8988T (cell line): ENCODE measurements at regions not wholly inside any gene's neighbourhood (a gene's known extent, or its start where the extent isn't known, plus 50 kb on each side); places are given as distances from the start of the nearest gene placed in this dataset.
"Not testable (repeated sequence)": the region's sequence is repeated elsewhere in the genome, so short reads cannot be mapped to it uniquely, and the experiment has no call there.

ENCODE experiments used
- DNase-seq: peaks from one replicate; pipeline ENCODE4 v3.0.0; 2011

DNA sequence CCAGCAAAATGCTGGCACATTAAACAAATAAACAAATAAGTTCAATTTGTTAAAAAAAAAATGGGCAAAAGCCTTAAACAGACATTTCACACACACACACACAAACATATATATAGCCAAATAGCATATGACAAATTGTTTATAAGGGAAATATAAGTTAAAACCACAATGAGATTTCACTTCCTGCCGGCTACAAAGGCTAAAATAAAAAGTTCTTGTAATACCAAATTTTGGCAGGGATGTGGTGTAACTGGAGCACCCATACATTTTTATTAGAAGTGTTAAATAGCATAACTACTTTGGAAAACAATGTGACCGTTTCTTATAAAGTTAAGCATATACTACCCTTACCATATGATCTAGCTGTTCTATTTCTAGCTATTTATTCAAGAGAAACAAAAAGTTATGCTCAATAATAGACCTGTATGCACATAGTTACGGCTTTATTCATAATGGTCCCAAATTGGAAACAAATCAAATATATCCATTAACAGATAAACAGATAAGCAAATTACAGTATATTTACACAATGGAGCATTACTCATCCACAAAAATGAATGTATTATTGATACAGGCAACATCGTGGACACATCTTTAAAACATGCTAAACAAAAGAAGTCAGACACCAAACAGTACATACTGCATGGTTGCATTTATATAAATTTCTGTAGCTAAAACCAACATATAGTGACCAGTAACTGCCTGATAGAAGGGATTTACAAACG, 93.9 kb downstream of the EOMES start:
- no peak for DNase-seq

DNA sequence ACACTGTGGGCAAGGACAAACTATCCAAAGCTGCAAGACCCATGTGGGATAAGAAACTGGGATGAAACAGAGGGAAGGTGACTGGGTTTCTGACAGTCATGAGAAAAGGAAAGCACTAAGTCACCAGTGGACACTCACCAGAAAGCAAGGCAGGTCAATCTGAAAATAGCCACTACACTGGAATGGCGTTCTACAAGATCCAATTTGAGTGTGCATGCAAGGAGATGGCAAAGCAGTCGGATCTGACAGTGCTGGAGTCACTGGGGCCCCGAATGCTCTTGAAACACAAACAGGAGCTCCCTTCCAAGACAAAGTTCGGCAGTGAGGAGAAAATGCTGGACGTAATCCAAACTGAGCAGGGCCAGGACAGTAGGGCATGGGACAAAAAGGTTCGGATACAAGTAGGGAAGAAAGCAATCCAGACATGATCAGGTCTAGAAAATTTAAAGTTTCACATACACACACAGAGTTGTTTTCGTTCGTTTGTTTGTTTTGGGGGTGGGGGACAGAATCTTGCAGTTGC, 95.5 kb downstream of the EOMES start:
- DNase-seq = no peak

DNA sequence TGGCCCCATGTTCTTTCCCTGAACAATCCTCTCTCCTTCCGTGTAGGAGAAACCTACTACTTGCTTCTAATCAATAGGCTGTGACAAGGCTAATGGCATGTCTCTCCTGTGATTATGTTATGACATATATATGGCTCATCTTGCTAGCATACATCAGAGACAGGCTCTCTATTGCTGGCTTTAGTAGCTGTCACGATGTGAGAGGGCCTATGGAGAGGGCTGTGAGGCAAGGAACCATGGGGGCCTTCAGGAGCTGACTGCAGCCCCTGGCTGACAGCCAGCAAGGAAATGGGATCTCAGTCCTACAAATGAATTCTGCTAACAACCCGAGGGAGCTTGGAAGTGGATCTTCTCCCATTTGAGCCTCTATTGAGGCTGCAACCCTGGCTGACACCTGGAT, 96.3 kb downstream of the EOMES start:
- no peak for DNase-seq

DNA sequence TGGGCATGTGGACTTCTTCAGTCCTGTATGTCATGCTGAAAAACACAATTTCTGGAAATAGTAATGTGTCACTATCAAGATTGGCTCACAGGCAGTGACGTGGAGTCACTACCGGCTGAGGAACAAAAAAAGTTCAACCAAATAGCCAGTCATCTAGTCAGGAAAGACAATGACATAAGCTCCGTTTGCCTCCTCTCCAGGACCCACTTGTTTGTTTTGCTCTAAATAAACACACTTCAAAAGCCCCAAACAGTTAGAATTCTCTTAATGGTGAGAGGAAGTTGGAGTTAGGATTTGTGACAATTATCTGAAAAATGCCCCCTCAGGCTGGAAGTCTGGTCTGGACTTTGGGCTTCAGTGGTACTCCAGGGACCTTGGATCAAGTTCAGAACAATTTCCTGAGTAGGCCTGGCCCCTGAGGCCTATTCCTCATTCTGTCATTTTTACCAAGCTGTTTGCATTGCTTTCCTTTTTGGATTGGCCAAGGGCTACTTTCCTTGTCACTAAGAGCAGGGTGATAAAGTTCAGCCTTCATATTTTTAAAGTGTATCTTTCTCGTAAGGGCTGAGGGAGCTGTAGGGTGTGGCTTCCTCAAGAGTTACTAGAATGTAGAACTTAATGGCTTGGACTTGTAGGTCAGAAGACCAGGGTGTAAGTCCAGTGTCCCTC, 98.9 kb downstream of the EOMES start:
- DNase-seq = no peak

DNA sequence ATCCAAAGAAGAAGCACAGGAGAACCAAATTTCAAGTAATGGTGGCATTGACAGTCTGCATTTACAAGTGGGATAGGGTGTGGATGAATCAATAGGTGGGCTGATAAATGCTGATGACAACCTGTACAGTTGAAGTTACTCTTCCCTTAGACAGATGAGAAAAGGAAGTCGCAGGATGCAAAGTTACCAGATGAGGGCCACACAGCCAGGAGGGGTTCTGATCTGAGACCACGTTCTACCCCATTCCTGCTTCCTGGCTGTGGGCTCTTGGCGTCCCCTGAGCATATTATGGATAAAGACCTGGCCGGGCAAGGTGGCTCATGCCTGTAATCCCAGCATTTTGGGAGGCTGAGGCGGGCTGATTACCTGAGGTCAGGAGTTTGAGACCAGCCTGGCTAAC, 104.6 kb downstream of the EOMES start:
- DNase-seq = no peak

DNA sequence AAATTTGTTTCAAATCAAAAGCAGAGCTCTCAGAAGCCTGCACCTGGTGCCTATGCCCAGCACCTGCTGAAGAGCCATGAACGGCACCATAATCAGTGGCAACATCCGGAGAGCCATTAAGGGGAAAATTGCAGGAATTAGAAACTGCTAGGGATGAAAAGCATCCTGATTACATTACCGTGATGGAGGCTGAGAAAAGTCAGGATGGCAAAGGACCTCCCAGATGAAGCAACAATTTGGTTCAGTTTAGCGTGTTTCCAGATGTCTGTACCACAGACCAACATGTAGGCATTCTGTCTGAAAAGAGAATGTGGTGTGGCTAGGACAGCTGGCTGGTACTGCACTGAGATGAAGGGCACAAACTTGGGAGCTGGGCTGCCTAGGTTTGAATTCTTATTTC, 106.1 kb downstream of the EOMES start:
- no peak for DNase-seq

DNA sequence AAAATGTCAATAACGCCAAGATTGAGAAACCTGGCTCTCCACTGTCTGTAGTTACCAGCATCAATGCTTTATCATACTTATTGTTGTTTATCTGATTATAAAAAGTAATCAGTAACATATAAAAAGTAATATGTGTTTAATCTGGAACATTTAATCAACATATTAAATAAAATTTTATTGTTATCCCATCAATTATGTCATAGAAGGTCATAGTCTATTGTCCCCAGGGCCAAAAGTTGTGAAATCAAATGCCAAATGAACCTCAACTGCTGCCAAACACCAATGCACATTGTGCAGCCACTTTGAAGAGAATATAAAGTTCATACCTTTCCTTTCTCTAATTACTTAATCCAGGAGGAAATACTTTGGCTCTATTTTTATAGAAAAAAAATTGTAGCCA, 106.6 kb downstream of the EOMES start:
- no peak for DNase-seq

DNA sequence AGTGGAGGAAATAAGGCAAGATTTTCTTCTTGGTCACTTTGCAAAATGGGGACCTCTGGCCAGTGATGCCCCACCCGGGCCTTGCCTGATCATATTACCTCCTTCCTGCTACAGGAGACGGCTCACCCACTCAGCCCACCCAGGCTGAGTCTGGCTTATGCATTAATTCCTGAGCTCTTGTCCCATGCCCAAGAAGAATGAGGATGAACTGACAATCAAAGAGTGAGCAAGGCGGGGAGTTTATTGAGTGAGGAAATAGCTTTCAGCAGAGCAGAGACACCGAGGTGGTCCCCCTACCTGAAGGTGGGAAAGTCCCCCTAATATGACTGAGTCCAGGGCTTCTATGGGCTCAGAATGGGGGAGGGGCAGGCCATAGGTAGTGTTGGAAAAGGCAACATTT, 107.5 kb downstream of the EOMES start:
- no peak for DNase-seq

DNA sequence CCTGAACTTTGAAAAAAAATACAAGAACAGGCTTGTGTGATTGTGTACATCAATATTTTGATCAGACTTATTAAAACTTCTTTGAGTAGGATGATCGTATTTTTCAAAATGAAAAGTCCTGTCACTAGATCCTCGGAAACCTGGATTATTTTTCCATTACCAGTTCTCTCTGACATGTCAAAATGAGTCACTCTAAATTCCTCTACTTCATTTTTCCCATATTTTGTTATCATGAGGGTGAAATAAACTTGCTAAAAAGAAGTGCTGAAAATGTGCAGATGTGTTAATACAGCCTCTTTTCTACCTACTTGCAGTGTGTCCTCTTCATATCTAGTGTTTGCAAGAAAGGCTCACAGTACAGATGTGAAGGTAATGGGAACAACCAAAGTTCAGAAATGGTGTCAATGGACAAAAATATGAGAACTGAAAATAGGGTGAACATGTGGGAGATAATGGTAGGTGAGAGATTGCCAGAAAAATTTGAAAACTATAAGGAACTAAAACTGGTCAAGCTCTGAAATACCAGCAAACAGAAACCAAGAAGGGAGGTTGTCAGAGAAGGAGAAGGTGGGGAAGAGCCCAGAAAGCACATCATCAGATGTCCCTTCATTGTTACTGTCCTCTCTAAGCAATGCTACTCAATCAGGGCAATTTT, 108.2 kb downstream of the EOMES start:
- no peak for DNase-seq

DNA sequence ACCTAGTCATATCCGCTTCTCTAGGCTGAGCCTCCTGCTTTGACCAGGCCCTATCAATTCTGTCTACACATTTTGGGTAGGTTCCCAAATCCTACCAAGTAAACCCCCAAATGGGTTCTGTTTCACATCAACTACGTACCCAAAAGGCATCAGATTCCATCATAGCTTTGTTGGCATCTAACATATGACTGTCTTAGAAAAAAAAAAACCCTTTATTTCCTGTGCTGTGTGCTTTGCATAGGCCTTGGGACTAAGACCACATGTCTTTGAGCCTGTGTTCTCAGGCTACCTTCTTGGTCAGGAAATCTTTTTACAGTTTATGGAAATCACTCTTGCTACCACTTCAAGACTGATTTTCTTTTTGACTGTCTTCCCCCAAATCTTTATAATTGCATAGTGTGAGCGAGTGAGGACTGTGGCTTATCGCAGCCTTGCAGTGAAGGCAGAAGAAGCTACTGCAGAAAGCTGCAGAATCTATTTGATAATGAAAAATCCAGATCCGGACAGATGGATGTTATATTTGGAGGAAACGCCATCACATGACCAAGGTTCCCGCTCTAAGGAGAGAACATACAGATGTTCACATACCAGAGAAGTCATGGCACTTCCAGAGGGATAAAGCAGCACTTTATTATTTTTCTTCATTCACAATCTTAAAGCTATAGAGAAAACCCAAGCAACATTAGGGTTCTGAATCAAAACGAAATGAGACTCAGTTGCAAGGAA, 111.2 kb downstream of the EOMES start:
- no peak for DNase-seq

DNA sequence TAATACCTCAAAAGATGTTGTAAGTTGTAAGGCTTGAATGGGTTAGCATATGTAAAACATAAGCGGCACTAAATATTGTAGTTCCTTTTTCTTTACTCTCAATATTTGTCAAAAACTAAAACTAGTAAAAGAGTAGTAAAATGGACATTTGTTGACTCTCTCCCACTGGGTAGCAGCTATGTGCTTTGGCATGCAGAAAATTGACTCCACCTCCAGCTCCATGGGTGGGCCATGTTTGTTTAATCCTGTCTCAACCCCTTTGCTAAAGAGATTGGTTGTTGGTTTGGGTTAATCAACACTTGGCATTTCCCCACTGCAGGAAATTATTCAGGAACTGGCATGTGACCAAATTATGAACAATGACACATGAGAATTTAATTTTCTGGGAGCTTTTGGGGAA, 114.8 kb downstream of the EOMES start:
- DNase-seq = no peak

DNA sequence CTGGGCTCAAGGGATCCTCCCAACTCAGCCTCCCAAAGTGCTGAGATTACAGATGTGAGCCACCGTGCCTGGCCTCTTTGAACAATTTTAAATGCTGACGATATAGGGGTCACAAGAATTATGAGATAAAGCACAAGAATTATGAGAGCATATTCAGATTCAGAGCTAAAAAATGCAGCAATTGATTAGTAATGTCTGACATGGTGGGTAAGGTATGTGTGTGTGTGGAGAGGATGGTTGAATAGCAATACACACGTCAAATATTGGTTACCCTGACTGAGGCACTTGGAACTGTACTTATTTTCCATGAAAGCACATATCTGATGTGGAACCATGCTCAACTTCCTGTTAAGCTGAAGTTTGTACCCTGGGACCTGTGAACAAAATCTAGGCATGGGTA, 115.6 kb downstream of the EOMES start:
- DNase-seq = no peak

DNA sequence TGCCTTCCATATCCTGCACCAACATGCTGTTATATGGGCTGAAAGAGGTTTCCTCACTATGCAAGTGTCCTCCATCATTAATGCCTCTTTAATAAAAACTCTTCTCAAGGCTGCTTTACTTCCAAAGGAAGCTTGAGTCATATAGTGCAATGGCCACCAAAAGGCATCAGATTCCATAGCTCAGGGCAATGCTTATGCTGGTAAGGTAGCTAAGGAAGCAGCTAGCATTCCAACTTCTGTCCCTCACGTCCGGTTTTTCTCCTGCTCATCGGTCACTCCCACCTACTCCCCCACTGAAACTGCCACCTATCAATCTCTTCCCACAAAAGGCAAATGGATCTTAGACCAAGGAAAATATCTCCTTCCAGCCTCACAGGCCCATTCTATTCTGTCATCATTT, 117.1 kb upstream of the SLC4A7 start:
- not testable (repeated sequence) for DNase-seq

DNA sequence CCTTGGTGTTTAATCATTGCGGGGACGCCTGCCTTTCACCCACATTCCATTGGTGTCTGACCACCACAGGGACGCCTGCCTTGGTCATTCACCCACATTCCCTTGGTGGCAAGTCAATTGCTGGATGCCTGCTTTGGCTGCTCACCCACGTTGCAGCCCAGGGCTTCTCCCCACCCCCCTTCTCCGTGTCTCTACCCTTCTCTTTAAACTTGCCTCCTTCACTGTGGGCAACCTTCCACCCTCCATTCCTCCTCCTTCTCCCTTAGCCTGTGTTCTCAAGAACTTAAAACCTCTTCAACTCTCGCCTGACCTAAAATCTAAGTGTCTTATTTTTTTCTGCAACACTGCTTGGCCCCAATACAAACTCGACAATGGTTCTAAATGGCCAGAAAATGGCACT, 115.6 kb upstream of the SLC4A7 start:
- not testable (repeated sequence) for DNase-seq

DNA sequence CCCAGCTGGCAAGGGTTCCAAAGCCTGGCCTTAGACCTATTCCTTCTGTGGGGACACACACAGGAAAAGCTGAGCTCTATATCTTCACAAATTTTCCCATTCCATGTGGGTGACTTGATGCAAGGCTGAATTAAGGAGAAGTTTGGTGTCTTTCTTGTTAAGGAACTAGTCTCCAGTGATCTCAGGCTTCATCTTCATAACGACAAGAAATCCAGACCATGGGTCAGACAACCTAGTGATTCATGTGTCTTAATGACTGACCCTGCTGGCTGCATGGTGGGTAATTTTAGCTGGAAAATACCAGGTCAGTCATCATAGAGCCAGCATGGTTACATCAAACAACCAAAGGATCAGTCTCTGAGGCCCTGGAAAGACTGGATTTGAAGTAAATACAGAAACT, 112.7 kb upstream of the SLC4A7 start:
- DNase-seq = no peak

DNA sequence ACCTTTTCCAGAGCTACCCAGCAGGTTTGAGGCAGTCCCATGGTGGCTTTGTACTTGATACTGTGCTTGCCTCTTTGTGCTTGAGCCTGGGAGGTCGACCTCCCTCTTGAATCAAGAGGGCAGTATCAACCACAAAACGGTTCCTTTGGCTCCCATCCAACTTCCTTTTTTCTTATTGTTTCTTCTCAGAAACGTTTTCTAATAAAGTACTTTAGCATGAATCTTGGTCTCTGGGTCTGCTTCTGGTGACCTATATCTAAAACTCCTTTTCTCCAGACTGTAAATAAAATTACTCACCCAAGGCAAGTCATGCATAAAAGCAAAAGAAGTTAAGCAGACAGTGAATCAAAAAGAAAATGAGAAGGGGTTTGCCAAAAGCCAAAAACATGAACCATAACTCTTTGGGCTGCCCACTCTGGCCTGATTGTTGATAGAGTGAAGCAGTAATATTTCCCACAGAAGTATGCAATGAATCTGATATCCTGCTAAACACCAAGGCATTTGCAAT, 112.2 kb upstream of the SLC4A7 start:
- DNase-seq = no peak

DNA sequence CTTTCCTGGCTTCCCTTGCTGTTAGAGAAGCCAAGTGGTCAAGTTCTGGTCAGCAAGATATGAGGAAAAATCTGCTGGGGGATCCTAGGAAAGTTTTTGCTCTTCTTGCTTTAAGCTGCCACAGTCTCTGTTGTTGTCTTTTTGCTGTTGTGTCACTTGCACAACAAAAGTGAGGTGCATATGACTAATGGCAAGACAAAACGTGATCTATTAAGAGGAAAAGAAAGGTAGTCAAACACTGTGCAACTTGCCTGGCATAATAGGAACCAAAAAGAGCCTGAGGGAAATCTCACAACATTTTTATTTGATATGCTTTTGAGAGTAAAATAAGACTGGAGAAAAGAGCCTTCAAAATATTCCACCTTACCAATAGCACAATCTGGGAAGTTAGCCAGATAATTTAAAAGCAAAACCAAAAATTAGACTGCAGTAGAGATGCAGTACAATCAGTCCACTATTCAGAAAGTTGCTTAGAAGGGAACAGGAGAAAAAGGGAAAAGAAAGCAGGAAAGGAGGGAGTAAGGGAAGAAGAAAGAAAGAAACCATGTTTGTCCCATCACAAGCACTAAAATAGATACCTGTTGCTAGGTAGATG, 110.0 kb upstream of the SLC4A7 start:
- DNase-seq = no peak

DNA sequence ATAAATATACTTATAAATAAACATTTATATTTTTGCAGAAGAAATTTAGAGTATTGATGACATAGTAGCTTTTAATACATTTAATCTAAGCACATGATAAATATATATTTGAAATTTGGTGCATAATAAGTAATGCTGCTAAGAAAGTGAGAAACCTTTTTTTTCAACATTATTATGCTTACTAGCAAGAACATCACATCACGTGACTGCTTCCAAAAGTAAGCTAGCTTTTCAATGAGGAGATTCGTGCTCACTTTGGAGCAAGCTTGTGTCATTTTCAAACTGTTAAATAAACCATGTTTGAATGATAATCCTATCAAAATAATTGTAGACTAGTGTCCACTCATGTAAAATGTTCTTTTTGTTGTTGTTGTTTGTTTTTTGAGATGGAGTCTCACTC, 109.0 kb upstream of the SLC4A7 start:
- DNase-seq = no peak

DNA sequence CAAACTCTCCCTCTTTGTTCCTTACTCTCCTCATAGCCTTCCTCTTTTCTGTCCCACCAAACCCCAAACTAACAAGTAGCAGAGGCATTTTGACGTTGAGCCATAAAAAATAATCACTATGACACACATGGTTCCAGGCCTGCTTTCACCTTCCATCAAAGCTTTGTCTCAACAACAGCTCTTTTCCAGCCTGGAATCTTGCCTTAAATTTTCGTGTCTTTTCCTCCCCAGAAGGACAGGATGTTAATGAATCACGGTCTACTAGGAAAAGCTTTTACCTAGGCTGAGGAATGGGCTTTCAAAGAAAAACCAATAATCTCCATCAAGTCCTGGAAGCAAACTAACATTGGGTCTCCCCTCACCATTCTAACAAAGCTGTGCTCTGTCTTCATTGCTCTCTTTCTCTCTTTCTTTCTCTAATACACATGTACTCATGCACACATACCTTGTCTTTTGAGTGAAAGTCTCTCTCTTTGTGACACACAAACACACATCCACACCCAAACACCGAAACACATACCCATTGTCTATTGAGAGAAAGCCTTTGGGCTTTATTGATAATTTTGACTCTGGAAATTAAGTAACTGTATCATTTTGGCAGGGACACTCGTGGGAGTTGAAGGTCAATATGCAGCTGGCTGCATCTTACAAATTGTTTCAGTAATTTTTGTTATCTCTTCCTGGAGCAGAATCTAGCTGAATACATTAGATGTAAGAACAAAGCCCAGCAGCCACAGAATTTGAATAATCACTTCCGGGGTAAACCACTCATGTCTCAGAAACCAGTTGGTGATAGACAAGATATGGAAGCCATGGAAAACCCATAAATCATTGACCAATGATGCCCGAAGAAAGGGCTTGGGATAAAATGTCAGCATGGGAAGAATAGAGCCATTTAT, 107.4 kb upstream of the SLC4A7 start:
- no peak for DNase-seq

DNA sequence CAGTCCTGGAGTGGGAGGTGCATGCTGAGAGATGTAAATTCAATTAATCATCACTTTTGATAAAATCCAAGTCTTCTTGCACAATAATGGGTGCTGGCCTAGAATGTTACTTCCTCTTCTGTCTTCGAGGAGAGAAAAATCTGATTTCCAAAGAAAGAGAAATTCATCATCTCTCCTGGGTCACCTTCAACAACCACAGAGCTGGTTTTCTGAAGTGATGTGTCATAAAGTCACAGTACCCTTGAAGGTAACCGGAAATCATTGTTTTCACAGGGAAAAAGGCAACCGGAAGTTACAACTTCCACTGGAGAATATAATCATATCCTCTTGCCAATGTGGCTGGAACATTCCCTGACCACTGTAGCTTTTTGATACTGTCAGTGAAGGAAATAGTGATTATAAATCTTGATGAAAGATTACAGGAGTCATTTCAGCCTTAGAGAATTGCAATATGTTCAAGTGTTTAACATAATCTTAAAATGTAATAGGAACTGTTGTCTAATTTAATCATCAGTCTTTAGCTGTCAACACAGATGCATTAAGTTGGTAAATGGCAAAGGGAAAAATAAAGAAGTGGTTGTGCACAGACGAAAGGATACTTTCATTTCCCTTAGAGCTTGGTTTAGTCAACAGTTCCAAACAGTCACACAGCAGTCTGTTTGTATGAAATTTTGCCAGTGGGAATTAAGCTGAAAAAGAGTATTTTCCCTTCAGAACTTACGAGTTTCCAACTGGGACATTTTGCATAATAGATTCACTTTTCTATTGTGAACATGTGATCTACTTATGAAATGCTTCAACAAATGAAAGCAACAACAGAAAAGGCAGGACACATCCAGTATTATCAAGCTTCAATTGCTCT, 106.5 kb upstream of the SLC4A7 start:
- DNase-seq = no peak

DNA sequence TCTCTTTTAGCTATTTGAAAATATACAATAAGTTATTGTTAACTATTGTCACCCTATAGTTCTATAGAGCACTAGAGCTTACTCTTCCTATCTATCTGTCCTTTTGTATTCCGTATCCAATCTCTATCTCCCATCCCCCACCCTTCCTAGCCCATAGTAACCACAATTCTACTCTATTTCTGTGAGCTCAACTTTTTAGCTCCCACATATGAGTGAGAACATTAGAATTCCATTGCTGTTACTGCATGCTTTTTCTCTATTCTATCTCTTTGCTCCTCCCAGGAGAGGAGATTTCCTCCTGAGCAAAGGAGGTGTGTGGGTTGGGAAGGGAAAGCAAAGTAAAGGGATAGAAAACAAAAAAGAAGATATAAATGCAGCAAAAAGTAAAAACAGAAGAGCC, 105.6 kb upstream of the SLC4A7 start:
- DNase-seq = no peak
